HG03558 (cell line): ENCODE measurements at regions not wholly inside any gene's neighbourhood (a gene's known extent, or its start where the extent isn't known, plus 50 kb on each side); places are given as distances from the start of the nearest gene placed in this dataset.

Source experiments
- ATAC-seq: cut with Tn5 transposase; IDR thresholded peaks from one replicate; pipeline ENCODE4 v1.9.1; 2021; ENCODE audit warnings: moderate number of reproducible peaks; ENCODE audit not compliant: unreplicated experiment; ENCODE audit errors: extremely low read depth

- no peak for ATAC-seq
Observed at GRCh38 chr13:73973156-73973555, 161.0 kb downstream of the KLF12 start.

- ATAC-seq: no peak
Observed at GRCh38 chr13:73972545-73972944, 161.7 kb downstream of the KLF12 start.

- ATAC-seq: no peak
Observed at GRCh38 chr13:73971481-73971880, 162.7 kb downstream of the KLF12 start.

GRCh38 chr13:73970421-73971055, 163.7 kb downstream of the KLF12 start:
- ATAC-seq: no peak

- peak; percentile 99 for ATAC-seq
Observed at GRCh38 chr13:73967397-73968165, 166.6 kb downstream of the KLF12 start.

GRCh38 chr13:73966331-73966730, 167.9 kb downstream of the KLF12 start:
- no peak for ATAC-seq

- ATAC-seq: no peak
Observed at GRCh38 chr13:73962284-73962683, 171.9 kb downstream of the KLF12 start.

- ATAC-seq: no peak
Observed at GRCh38 chr13:73961181-73961580, 173.0 kb downstream of the KLF12 start.

GRCh38 chr13:73960474-73960873, 173.7 kb downstream of the KLF12 start:
- ATAC-seq: peak; percentile 60

GRCh38 chr13:73958657-73959397, 175.4 kb downstream of the KLF12 start:
- ATAC-seq: no peak

GRCh38 chr13:73957889-73958288, 176.3 kb downstream of the KLF12 start:
- no peak for ATAC-seq

GRCh38 chr13:73956795-73957408, 177.3 kb downstream of the KLF12 start:
- no peak for ATAC-seq

- no peak for ATAC-seq
Observed at GRCh38 chr13:73955977-73956500, 178.2 kb downstream of the KLF12 start.

- peak; percentile 51 for ATAC-seq
Observed at GRCh38 chr13:73954808-73955207, 179.4 kb downstream of the KLF12 start.

- no peak for ATAC-seq
Observed at GRCh38 chr13:73952648-73953047, 181.6 kb downstream of the KLF12 start.

- no peak for ATAC-seq
Observed at GRCh38 chr13:73948848-73949529, 185.2 kb downstream of the KLF12 start.

- ATAC-seq: no peak
Observed at GRCh38 chr13:73945871-73946270, 188.3 kb downstream of the KLF12 start.

GRCh38 chr13:73945382-73945781, 188.8 kb downstream of the KLF12 start:
- ATAC-seq: no peak

GRCh38 chr13:73943965-73944233, 190.3 kb downstream of the KLF12 start:
- no peak for ATAC-seq
